Central memory CD4-positive, alpha-beta T cell (primary cell): ENCODE measurements at regions not wholly inside any gene's neighbourhood (a gene's known extent, or its start where the extent isn't known, plus 50 kb on each side); places are given as distances from the start of the nearest gene placed in this dataset.

ENCODE experiments used
- DNase-seq: peaks from one replicate; pipeline ENCODE4 v3.0.0; 2022

GRCh38 chr2:3138621-3139020 is 239.0 kb downstream of the EIPR1 start:
- no peak for DNase-seq

GRCh38 chr2:3137651-3138300 is 239.8 kb downstream of the EIPR1 start:
- DNase-seq: no peak

GRCh38 chr2:3135676-3136075 is 241.9 kb downstream of the EIPR1 start:
- no peak for DNase-seq

- DNase-seq: no peak
These were observed 243.5 kb downstream of the EIPR1 start for GRCh38 chr2:3134026-3134571.

GRCh38 chr2:3132966-3133365 is 244.7 kb downstream of the EIPR1 start:
- DNase-seq: no peak

GRCh38 chr2:3132466-3132865 is 245.2 kb downstream of the EIPR1 start:
- DNase-seq: no peak

GRCh38 chr2:3131636-3132326 is 245.8 kb downstream of the EIPR1 start:
- no peak for DNase-seq

GRCh38 chr2:3130889-3131635 is 246.6 kb downstream of the EIPR1 start:
- no peak for DNase-seq

- no peak for DNase-seq
These were observed 247.2 kb downstream of the EIPR1 start for GRCh38 chr2:3130444-3130843.

- DNase-seq: no peak
These were observed 247.8 kb downstream of the EIPR1 start for GRCh38 chr2:3129867-3130266.

GRCh38 chr2:3128786-3129185 is 248.8 kb downstream of the EIPR1 start:
- no peak for DNase-seq

GRCh38 chr2:3127710-3128109 is 249.9 kb downstream of the EIPR1 start:
- no peak for DNase-seq

GRCh38 chr2:3126911-3127621 is 250.6 kb downstream of the EIPR1 start:
- DNase-seq: peak; percentile 7

GRCh38 chr2:3126171-3126910 is 251.3 kb downstream of the EIPR1 start:
- DNase-seq: no peak

GRCh38 chr2:3125761-3126130 is 251.9 kb downstream of the EIPR1 start:
- no peak for DNase-seq

- DNase-seq: no peak
These were observed 252.4 kb downstream of the EIPR1 start for GRCh38 chr2:3125001-3125760.

GRCh38 chr2:3122525-3122924 is 255.1 kb downstream of the EIPR1 start:
- no peak for DNase-seq

- no peak for DNase-seq
These were observed 256.0 kb downstream of the EIPR1 start for GRCh38 chr2:3121601-3122000.

- no peak for DNase-seq
These were observed 259.9 kb downstream of the EIPR1 start for GRCh38 chr2:3117650-3118216.

GRCh38 chr2:3116371-3116770 is 261.2 kb downstream of the EIPR1 start:
- DNase-seq: no peak
